ENCODE measurements at regions not wholly inside any gene's neighbourhood (a gene's known extent, or its start where the extent isn't known, plus 50 kb on each side); places are given as distances from the start of the nearest gene placed in this dataset.
"Not testable (repeated sequence)": the region's sequence is repeated elsewhere in the genome, so short reads cannot be mapped to it uniquely, and the experiment has no call there.

GRCh38 chr19:29884466-29884865 is 57.6 kb upstream of the URI1 start:
- Histone ChIP-seq H3K27me3 (peaks cover 0 to 40% (median 0%) of the 10 kb centered on the region in 4 donors), H3K4me1 (peaks cover 0 to 4% (median 0%) of the 10 kb centered on the region in 4 donors), H3K27ac (replicated peaks in 1 of 4) (no peak overlapping the region), H3K36me3 (no peaks in the 10 kb centered on the region), H3K4me3 (no peak overlapping the region), H3K9me3 (no peaks in the 10 kb centered on the region)
- DNase-seq (ENCODE audit: extremely low spot score): no peak
- WGBS: 93% methylated on average over 9 of the region's 9 CpGs
- intact Hi-C loops (cut with DNase I): no loop called here
- TF ChIP-seq EP300 (IDR thresholded peaks at IDR 0.05): no peak
- TF ChIP-seq POLR2AphosphoS5 (IDR thresholded peaks at IDR 0.05): no peak
- TF ChIP-seq CTCF (IDR thresholded peaks at IDR 0.05): no peak
- TF ChIP-seq POLR2A (IDR thresholded peaks at IDR 0.05; ENCODE audit: low read depth): no peak

- H3K4me1 ChIP-seq; intact Hi-C loops (cut with DNase I); H3K27ac ChIP-seq (replicated peaks in 1 of 4); H3K4me3 ChIP-seq; H3K9me3 ChIP-seq; DNase-seq (ENCODE audit: extremely low spot score); H3K36me3 ChIP-seq: not testable (repeated sequence)
- peaks cover 0 to 29% (median 0%) of the 10 kb centered on the region in 4 donors for H3K27me3 ChIP-seq
- whole genome bisulfite sequencing: 84% methylated on average over 7 of the region's 7 CpGs
Measured at GRCh38 chr19:29886106-29886505, 55.9 kb upstream of the URI1 start.

GRCh38 chr19:29886586-29886985 is 55.5 kb upstream of the URI1 start:
- Histone ChIP-seq H3K9me3 (no peaks in the 10 kb centered on the region), H3K27ac (replicated peaks in 1 of 4) (no peak overlapping the region), H3K27me3 (peaks cover 0 to 29% (median 0%) of the 10 kb centered on the region in 4 donors), H3K36me3 (no peaks in the 10 kb centered on the region), H3K4me3 (no peak overlapping the region), H3K4me1 (peaks cover 0 to 4% (median 0%) of the 10 kb centered on the region in 4 donors)
- TF ChIP-seq POLR2A (IDR thresholded peaks at IDR 0.05; ENCODE audit: low read depth) (no peak), POLR2AphosphoS5 (IDR thresholded peaks at IDR 0.05) (no peak), EP300 (IDR thresholded peaks at IDR 0.05) (no peak), CTCF (IDR thresholded peaks at IDR 0.05) (no peak)
- WGBS: 83% methylated on average over 5 of the region's 6 CpGs
- intact Hi-C loops (cut with DNase I): no loop called here
- DNase-seq (ENCODE audit: extremely low spot score): no peak

- TF ChIP-seq CTCF (IDR thresholded peaks at IDR 0.05) (no peak), POLR2AphosphoS5 (IDR thresholded peaks at IDR 0.05) (peak in 1 of 2 donors; percentile 17)
- WGBS: 10% methylated on average over 2 of the region's 2 CpGs
- H3K36me3 ChIP-seq: no peaks in the 10 kb centered on the region
- intact Hi-C loops (cut with DNase I): no loop called here
- H3K9me3 ChIP-seq: no peaks in the 10 kb centered on the region
- H3K4me1 ChIP-seq: peaks cover 0 to 4% (median 0%) of the 10 kb centered on the region in 4 donors
- H3K27me3 ChIP-seq: peaks cover 0 to 25% (median 0%) of the 10 kb centered on the region in 4 donors
- H3K27ac ChIP-seq (replicated peaks in 1 of 4): no peak overlapping the region
- no peak for DNase-seq (ENCODE audit: extremely low spot score)
- H3K4me3 ChIP-seq: no peak overlapping the region
Measured at GRCh38 chr19:29887442-29887855, 54.6 kb upstream of the URI1 start.

GRCh38 chr19:29888047-29888446 is 54.0 kb upstream of the URI1 start:
- intact Hi-C loops (cut with DNase I): not testable (repeated sequence)

GRCh38 chr19:29889702-29890101 is 52.3 kb upstream of the URI1 start:
- H3K4me1 ChIP-seq: peaks cover 0 to 4% (median 0%) of the 10 kb centered on the region in 4 donors
- no peak overlapping the region for H3K4me3 ChIP-seq
- no peaks in the 10 kb centered on the region for H3K36me3 ChIP-seq
- TF ChIP-seq CTCF (IDR thresholded peaks at IDR 0.05): no peak
- TF ChIP-seq EP300 (IDR thresholded peaks at IDR 0.05): no peak
- TF ChIP-seq POLR2AphosphoS5 (IDR thresholded peaks at IDR 0.05): no peak
- H3K9me3 ChIP-seq: no peaks in the 10 kb centered on the region
- intact Hi-C loops (cut with DNase I): no loop called here
- H3K27me3 ChIP-seq: peaks cover 0 to 14% (median 0%) of the 10 kb centered on the region in 4 donors
- no peak for DNase-seq (ENCODE audit: extremely low spot score)
- H3K27ac ChIP-seq (replicated peaks in 1 of 4): no peak overlapping the region

More at GRCh38 chr19:29888047-29888446, 54.0 kb upstream of the URI1 start:
- H3K4me1 ChIP-seq; DNase-seq (ENCODE audit: extremely low spot score); H3K36me3 ChIP-seq; H3K9me3 ChIP-seq; H3K27ac ChIP-seq (replicated peaks in 1 of 4); H3K4me3 ChIP-seq: not testable (repeated sequence)
- WGBS: 97% methylated on average over 3 of the region's 3 CpGs
- H3K27me3 ChIP-seq: peaks cover 0 to 20% (median 0%) of the 10 kb centered on the region in 4 donors

Measured in esophagus muscularis mucosa (tissue), 4 donors.